K562 (cell line): ENCODE measurements at regions not wholly inside any gene's neighbourhood (a gene's known extent, or its start where the extent isn't known, plus 50 kb on each side); places are given as distances from the start of the nearest gene placed in this dataset.

Experiments used
- ATAC-seq: fragments of 200-7000 bp; cut with Tn5 transposase; 3 replicates; pipeline ENCODE4 v1.9.1; 2020; ENCODE audit warnings: moderate library complexity
- BruUV-seq: library from RNA; stranded (reverse); fragments of 400-500 nt; replicated peaks from 2 replicates; lab custom pipeline; 2021; lab: Mats Ljungman, UMichigan
- CTCF ChIA-PET: fragments of 300-600 bp; formaldehyde crosslinking; extraction: SDS; loops from one replicate; lab custom pipeline; 2021; ENCODE audit warnings: low intra/inter-chr PET ratio; lab: Yijun Ruan, JAX
- POLR2A ChIA-PET: fragments of 300-600, 350-650 bp; sonication (Branson Sonifier 250); formaldehyde crosslinking; extraction: SDS; loops from one replicate; lab custom pipeline; 2021; ENCODE audit warnings: antibody characterized with exemption, inconsistent platforms; lab: Yijun Ruan, JAX
- DNase-seq, 4 experiments: peaks; one replicate each; pipeline versions ENCODE4 v3.0.0 to v3.0.0-alpha.2; 2011 to 2018; ENCODE audit warnings: low spot score in 3 of 4, mixed read lengths in 3 of 4; ENCODE audit errors: extremely low read depth in 1 of 4
- FAIRE-seq: peaks from 2 replicates; lab custom pipeline; 2011; peaks lifted over from hg19 to GRCh38; lab: Jason Lieb, UNC
- H2AFZ ChIP-seq: 2 replicates; pipeline ENCODE4 v1.6.0; 2011; ENCODE audit warnings: low read depth, low read length, control low read depth, inconsistent platforms
- H3K27ac ChIP-seq: fragments of 200-600 bp; 3 replicates; pipeline ENCODE4 v1.8.0; 2011; ENCODE audit warnings: low read depth, mild to moderate bottlenecking, control low read depth, inconsistent platforms, low read length, moderate library complexity, mixed read lengths; ENCODE audit errors: extremely low read depth
- H3K27me3 ChIP-seq, 2 experiments: fragments of 300-600 bp in 1 of 2; 2 replicates in 1 of 2; 3 replicates in 1 of 2; pipeline versions ENCODE4 v1.6.0 to v1.8.0; 2011; ENCODE audit warnings: inconsistent platforms in 2 of 2, low read length in 2 of 2, mild to moderate bottlenecking in 1 of 2, mixed read lengths in 1 of 2, moderate library complexity in 1 of 2; ENCODE audit not compliant: control insufficient read depth in 2 of 2, insufficient read depth in 2 of 2
- H3K36me3 ChIP-seq: fragments of 300-600 bp; 3 replicates; pipeline ENCODE4 v1.8.0; 2011; ENCODE audit warnings: mild to moderate bottlenecking, low read length, inconsistent platforms; ENCODE audit not compliant: control insufficient read depth, insufficient read depth
- H3K4me1 ChIP-seq, 2 experiments: fragments of 200-600 bp in 1 of 2; replicated peaks in 1 of 2; 2 replicates in 1 of 2; 3 replicates in 1 of 2; pipeline versions ENCODE4 v1.5.1 to v1.8.0; 2011; ENCODE audit warnings: inconsistent platforms in 2 of 2, low read length in 2 of 2, mild to moderate bottlenecking in 1 of 2, mixed read lengths in 1 of 2, moderate library complexity in 1 of 2; ENCODE audit not compliant: control insufficient read depth in 2 of 2, insufficient read depth in 2 of 2
- H3K4me2 ChIP-seq: 2 replicates; pipeline ENCODE4 v1.6.1; 2011; ENCODE audit warnings: low read length, control low read depth, inconsistent platforms, mixed read lengths; ENCODE audit not compliant: insufficient read depth
- H3K4me3 ChIP-seq: fragments of 200-600 bp; sonication (generic), shearing (Covaris generic); 2 replicates; pipeline ENCODE4 v1.5.1; 2016; ENCODE audit warnings: control low read depth, inconsistent platforms
- H3K79me2 ChIP-seq: fragments of 200-600 bp; 3 replicates; pipeline ENCODE4 v1.8.0; 2011; ENCODE audit warnings: low read length, inconsistent platforms; ENCODE audit not compliant: control insufficient read depth, insufficient read depth
- H3K9ac ChIP-seq, 2 experiments: 2 replicates each; pipeline versions ENCODE4 v1.6.0 to v1.6.1; 2011; ENCODE audit warnings: low read depth in 2 of 2, low read length in 2 of 2, control low read depth in 1 of 2, inconsistent platforms in 1 of 2, mild to moderate bottlenecking in 1 of 2, mixed read lengths in 1 of 2; ENCODE audit not compliant: insufficient read depth in 1 of 2
- H3K9me1 ChIP-seq: one replicate; pipeline ENCODE4 v1.6.0; 2011; ENCODE audit warnings: inconsistent platforms, mild to moderate bottlenecking, low read length, moderate library complexity; ENCODE audit not compliant: control insufficient read depth, insufficient read depth
- H3K9me3 ChIP-seq: replicated peaks from 2 replicates; pipeline ENCODE4 v1.5.1; 2011; ENCODE audit warnings: low read depth, low read length, inconsistent platforms; ENCODE audit not compliant: control insufficient read depth, insufficient read depth
- H4K20me1 ChIP-seq: replicated peaks from 2 replicates; pipeline ENCODE4 v1.6.1; 2011; ENCODE audit warnings: low read length, inconsistent platforms, mixed read lengths; ENCODE audit not compliant: control insufficient read depth, insufficient read depth
- BRD9 ChIP-seq: fragments of 450-650 bp; IDR thresholded peaks from 2 replicates; pipeline ENCODE4 v1.6.1; 2018; ENCODE audit warnings: low read depth; ENCODE audit not compliant: partially characterized antibody
- C11orf30 ChIP-seq: fragments of 450-650 bp; IDR thresholded peaks from 2 replicates; pipeline ENCODE4 v1.6.1; 2016; ENCODE audit warnings: low read depth, mild to moderate bottlenecking
- FOSL1 ChIP-seq: fragments of 200-800 bp; sonication (Bioruptor generic); conservative IDR thresholded peaks from 2 replicates; pipeline ENCODE4 v1.6.1; 2016; ENCODE audit warnings: missing genetic modification characterization, missing compliant biosample characterization
- HDGF ChIP-seq: fragments of 450-650 bp; IDR thresholded peaks from 2 replicates; pipeline ENCODE4 v1.6.1; 2016
- HNRNPLL ChIP-seq: fragments of 200-400 bp; formaldehyde crosslinking; IDR thresholded peaks from 2 replicates; pipeline ENCODE4 v1.6.1; 2017; ENCODE audit warnings: low read length, low read depth, mild to moderate bottlenecking; ENCODE audit not compliant: poor library complexity, severe bottlenecking
- SMAD2 ChIP-seq: fragments of 150-350 bp; IDR thresholded peaks from 2 replicates; pipeline ENCODE4 v1.6.1; 2014; ENCODE audit warnings: low read depth, mild to moderate bottlenecking, low read length
- ZBTB17 ChIP-seq: fragments of 450-650 bp; formaldehyde crosslinking; IDR thresholded peaks from 2 replicates; pipeline ENCODE4 v1.4.0; 2020; ENCODE audit warnings: mild to moderate bottlenecking
- ZBTB2 ChIP-seq: fragments of 450-650 bp; IDR thresholded peaks from 2 replicates; pipeline ENCODE4 v1.6.1; 2016; ENCODE audit warnings: antibody characterized with exemption
- ZNF41 ChIP-seq: fragments of 250-450 bp; sonication (Bioruptor Pico); conservative IDR thresholded peaks from 2 replicates; pipeline ENCODE4 v1.4.0; 2020; ENCODE audit warnings: mild to moderate bottlenecking
- ZNF431 ChIP-seq: sonication (generic); formaldehyde crosslinking; IDR thresholded peaks from 2 replicates; pipeline ENCODE4 v1.8.0; 2022; ENCODE audit warnings: mild to moderate bottlenecking, missing genetic modification reagents
- WGBS: fragments of 100-300 bp; shearing (Covaris generic); methylation state at CpG from one replicate; pipeline ENCODE4 v1.1.6; 2016; ENCODE audit warnings: low coverage, mixed read lengths; ENCODE audit not compliant: insufficient coverage; ENCODE audit errors: missing lambda C conversion rate; 5-methylcytosine and 5-hydroxymethylcytosine counted together
- in situ Hi-C: fragments of 300-500 bp; cut with MboI; formaldehyde crosslinking; loops from 4 replicates; pipeline ENCODE4 v1.15.0; 2018; ENCODE audit warnings: inconsistent platforms, mixed read lengths
- intact Hi-C: fragments of 100-400 bp; cut with micrococcal nuclease; formaldehyde crosslinking; loops from 2 replicates; pipeline ENCODE4 v1.14.2; 2022

- 0% methylated on average over 2 of the region's 2 CpGs for WGBS
- FAIRE-seq (no peak), ATAC-seq (no peak), DNase-seq (no peak)
- no peaks in the 10 kb centered on the region; a peak in 1 of 5 replicates for H3K4me1 ChIP-seq
- peaks cover 8 to 11% of the 10 kb centered on the region in 2 experiments; a peak in 4 of 5 replicates for H3K27me3 ChIP-seq
- H3K9me1 ChIP-seq = no peaks in the 10 kb centered on the region
- ChIA-PET POLR2A (interaction anchor here (0.5 to 1.0 kb wide), 3 partner anchors 9 to 465 kb away, joined by 3 read pairs; partner anchors contain the start of gene NAA25), CTCF (no interaction called here)
- H3K79me2 ChIP-seq = no peaks in the 10 kb centered on the region
- no peaks in the 10 kb centered on the region for H4K20me1 ChIP-seq
- H3K4me2 ChIP-seq = no peak overlapping the region
- TF ChIP-seq SMAD2 (no peak), HDGF (no peak), ZBTB17 (CRISPR knock-in tag) (no peak), ZBTB2 (no peak), BRD9 (no peak), ZNF41 (CRISPR knock-in tag) (no peak), C11orf30 (no peak), HNRNPLL (no peak), ZNF431 (CRISPR knock-in tag) (no peak), FOSL1 (tag) (no peak)
- no peaks in the 10 kb centered on the region for H3K36me3 ChIP-seq
- no peak overlapping the region for H3K4me3 ChIP-seq
- in situ Hi-C loops = no loop called here
- intact Hi-C loops = no loop called here
- H3K27ac ChIP-seq = no peak overlapping the region
- no peak overlapping the region for H3K9ac ChIP-seq
- H2AFZ ChIP-seq = no peak overlapping the region
- H3K9me3 ChIP-seq = no peaks in the 10 kb centered on the region
- no TSS peak for BruUV-seq
Observed at GRCh38 chr12:112573141-112573540, 154.4 kb downstream of the PTPN11 start.
